ENCODE measurements at regions not wholly inside any gene's neighbourhood (a gene's known extent, or its start where the extent isn't known, plus 50 kb on each side); places are given as distances from the start of the nearest gene placed in this dataset.

GRCh38 chr3:10555263-10555662 is 49.9 kb upstream of the ATP2B2 start:
- Histone ChIP-seq H4K20me1 (ENCODE audit: insufficient read depth) (no peaks in the 10 kb centered on the region), H3K9me3 (ENCODE audit: control insufficient read depth in 1 of 2, insufficient read depth in 1 of 2, low read depth in 1 of 2, low read length in 2 of 2) (no peaks in the 10 kb centered on the region), H3K4me2 (ENCODE audit: low read length) (no peak overlapping the region), H3K27ac (ENCODE audit: low read depth, low read length) (no peak overlapping the region), H3K9me2 (ENCODE audit: insufficient read depth) (no peaks in the 10 kb centered on the region), H3K36me3 (ENCODE audit: control insufficient read depth in 1 of 2, insufficient read depth in 2 of 2, low read length in 2 of 2) (no peaks in the 10 kb centered on the region), H3K27me3 (ENCODE audit: insufficient read depth, low read length) (no peaks in the 10 kb centered on the region; the same call in 1 of the 2 replicates), H3K4me1 (ENCODE audit: control insufficient read depth in 1 of 2, insufficient read depth in 2 of 2, low read length in 2 of 2) (peaks cover 19 to 38% of the 10 kb centered on the region in 2 experiments; a peak in 3 of 4 replicates), H3K4me3 (replicated peaks in 1 of 2; ENCODE audit: low read depth in 1 of 2, low read length in 2 of 2) (no peak overlapping the region), H3K9ac (ENCODE audit: low read length) (no peak overlapping the region), H2AFZ (ENCODE audit: low read depth, low read length, poor library complexity, severe bottlenecking) (no peak overlapping the region), H3K79me2 (ENCODE audit: insufficient read depth, low read length) (no peaks in the 10 kb centered on the region)
- ChIA-PET POLR2A (no interaction called here), CTCF (no interaction called here), RAD21 (ENCODE audit: low non-redundant PET in 1 of 2, low total read pairs in 2 of 2, uncharacterized antibody in 2 of 2, unreplicated experiment in 2 of 2) (no interaction called here)
- BruUV-seq (replicated peaks) = no TSS peak
- intact Hi-C loops (cut with micrococcal nuclease) = no loop called here
- DNase-seq (ENCODE audit: low read depth, low spot score) (no peak), ATAC-seq (no peak)
- no peak for TF ChIP-seq SP1 (IDR thresholded peaks at IDR 0.05; ENCODE audit: low read depth)
- TF ChIP-seq, protein P1, sequence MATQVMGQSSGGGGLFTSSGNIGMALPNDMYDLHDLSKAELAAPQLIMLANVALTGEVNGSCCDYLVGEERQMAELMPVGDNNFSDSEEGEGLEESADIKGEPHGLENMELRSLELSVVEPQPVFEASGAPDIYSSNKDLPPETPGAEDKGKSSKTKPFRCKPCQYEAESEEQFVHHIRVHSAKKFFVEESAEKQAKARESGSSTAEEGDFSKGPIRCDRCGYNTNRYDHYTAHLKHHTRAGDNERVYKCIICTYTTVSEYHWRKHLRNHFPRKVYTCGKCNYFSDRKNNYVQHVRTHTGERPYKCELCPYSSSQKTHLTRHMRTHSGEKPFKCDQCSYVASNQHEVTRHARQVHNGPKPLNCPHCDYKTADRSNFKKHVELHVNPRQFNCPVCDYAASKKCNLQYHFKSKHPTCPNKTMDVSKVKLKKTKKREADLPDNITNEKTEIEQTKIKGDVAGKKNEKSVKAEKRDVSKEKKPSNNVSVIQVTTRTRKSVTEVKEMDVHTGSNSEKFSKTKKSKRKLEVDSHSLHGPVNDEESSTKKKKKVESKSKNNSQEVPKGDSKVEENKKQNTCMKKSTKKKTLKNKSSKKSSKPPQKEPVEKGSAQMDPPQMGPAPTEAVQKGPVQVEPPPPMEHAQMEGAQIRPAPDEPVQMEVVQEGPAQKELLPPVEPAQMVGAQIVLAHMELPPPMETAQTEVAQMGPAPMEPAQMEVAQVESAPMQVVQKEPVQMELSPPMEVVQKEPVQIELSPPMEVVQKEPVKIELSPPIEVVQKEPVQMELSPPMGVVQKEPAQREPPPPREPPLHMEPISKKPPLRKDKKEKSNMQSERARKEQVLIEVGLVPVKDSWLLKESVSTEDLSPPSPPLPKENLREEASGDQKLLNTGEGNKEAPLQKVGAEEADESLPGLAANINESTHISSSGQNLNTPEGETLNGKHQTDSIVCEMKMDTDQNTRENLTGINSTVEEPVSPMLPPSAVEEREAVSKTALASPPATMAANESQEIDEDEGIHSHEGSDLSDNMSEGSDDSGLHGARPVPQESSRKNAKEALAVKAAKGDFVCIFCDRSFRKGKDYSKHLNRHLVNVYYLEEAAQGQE (IDR thresholded peaks at IDR 0.05; ENCODE audit: low read depth) = no peak
- TF ChIP-seq CTCF (IDR thresholded peaks at IDR 0.05 in 2 of 3, conservative IDR thresholded peaks at IDR 0.05 in 1 of 3; ENCODE audit: borderline replicate concordance in 1 of 3, insufficient read depth in 1 of 3, low read depth in 2 of 3, low read length in 2 of 3) = no peak
- no peak for TF ChIP-seq EZH2phosphoT487 (IDR thresholded peaks at IDR 0.05; ENCODE audit: borderline replicate concordance)
- no peak for TF ChIP-seq SRF (IDR thresholded peaks at IDR 0.05; ENCODE audit: low read depth)
- no peak for TF ChIP-seq YY1 (IDR thresholded peaks at IDR 0.05; ENCODE audit: extremely low read depth, insufficient replicate concordance, low read depth, low read length)
- TF ChIP-seq, protein P2, sequence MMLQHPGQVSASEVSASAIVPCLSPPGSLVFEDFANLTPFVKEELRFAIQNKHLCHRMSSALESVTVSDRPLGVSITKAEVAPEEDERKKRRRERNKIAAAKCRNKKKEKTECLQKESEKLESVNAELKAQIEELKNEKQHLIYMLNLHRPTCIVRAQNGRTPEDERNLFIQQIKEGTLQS (IDR thresholded peaks at IDR 0.05) = no peak
- TF ChIP-seq CEBPB (IDR thresholded peaks at IDR 0.05; ENCODE audit: low read depth) = no peak

All from HCT116 (cell line).